MCF 10A (cell line): ENCODE measurements at regions not wholly inside any gene's neighbourhood (a gene's known extent, or its start where the extent isn't known, plus 50 kb on each side); places are given as distances from the start of the nearest gene placed in this dataset.

ENCODE experiments used
- BruUV-seq: library from RNA; stranded (reverse); fragments of 400-500 nt; replicated peaks from 2 replicates; lab custom pipeline; 2021; lab: Mats Ljungman, UMichigan
- CTCF ChIA-PET: fragments of 300-600 bp; sonication (Branson Sonifier 250); formaldehyde crosslinking; extraction: SDS; loops from one replicate; lab custom pipeline; 2021; ENCODE audit warnings: antibody characterized with exemption, inconsistent platforms; lab: Yijun Ruan, JAX
- POLR2A ChIA-PET: fragments of 300-600, 350-650 bp; sonication (Branson Sonifier 250); formaldehyde crosslinking; extraction: SDS; loops from one replicate; lab custom pipeline; 2020; ENCODE audit warnings: antibody characterized with exemption, inconsistent platforms; lab: Yijun Ruan, JAX
- DNase-seq: peaks from one replicate; pipeline ENCODE4 v3.0.0-alpha.2; 2018; ENCODE audit not compliant: unreplicated experiment
- H3K27ac Mint-ChIP-seq: one replicate; pipeline ENCODE4 v1.8.0; 2022; ENCODE audit warnings: mild to moderate bottlenecking, low read depth, mixed read lengths; ENCODE audit not compliant: unreplicated experiment
- H3K27me3 Mint-ChIP-seq: one replicate; pipeline ENCODE4 v1.8.0; 2022; ENCODE audit warnings: mixed read lengths; ENCODE audit not compliant: insufficient read depth, unreplicated experiment
- H3K36me3 Mint-ChIP-seq: one replicate; pipeline ENCODE4 v1.8.0; 2022; ENCODE audit warnings: mild to moderate bottlenecking, moderate library complexity, mixed read lengths; ENCODE audit not compliant: insufficient read depth, unreplicated experiment
- H3K4me1 Mint-ChIP-seq: one replicate; pipeline ENCODE4 v1.8.0; 2022; ENCODE audit warnings: mixed read lengths; ENCODE audit not compliant: insufficient read depth, unreplicated experiment
- H3K4me3 Mint-ChIP-seq: one replicate; pipeline ENCODE4 v1.8.0; 2022; ENCODE audit warnings: mild to moderate bottlenecking, moderate library complexity, mixed read lengths; ENCODE audit not compliant: unreplicated experiment
- H3K9me3 Mint-ChIP-seq: one replicate; pipeline ENCODE4 v1.8.0; 2022; ENCODE audit warnings: mixed read lengths; ENCODE audit not compliant: unreplicated experiment
- intact Hi-C: fragments of 100-400 bp; cut with micrococcal nuclease; formaldehyde crosslinking; loops from 2 replicates; pipeline ENCODE4 v1.14.1; 2022
- TF ChIP-seq, protein P1 (sequence below): fragments of 200-600 bp; IDR thresholded peaks from one replicate; pipeline ENCODE4 v1.8.0; 2022; ENCODE audit warnings: antibody characterized with exemption, mild to moderate bottlenecking; ENCODE audit not compliant: unreplicated experiment

DNA sequence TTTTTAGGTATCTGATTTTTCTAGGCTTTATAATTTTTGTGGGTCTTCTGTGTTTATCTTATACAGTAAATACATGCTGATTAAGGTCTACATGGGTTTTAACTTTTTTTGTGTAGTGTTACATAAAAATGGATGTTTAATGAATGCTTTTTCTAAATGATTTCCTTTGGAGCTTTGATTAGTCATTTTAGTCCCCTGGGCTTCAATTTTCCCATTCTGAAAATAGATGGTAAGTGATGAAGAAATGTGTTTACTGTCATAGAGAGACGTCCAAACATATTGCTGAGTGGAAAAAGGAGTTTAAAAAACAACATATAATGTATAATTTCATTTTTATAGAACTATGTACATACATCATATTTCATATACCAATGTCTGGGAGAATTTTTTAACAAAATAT lies 140.9 kb upstream of the HMCN1 start:
- Mint-ChIP-seq H3K36me3 (no peaks in the 10 kb centered on the region), H3K27me3 (no peaks in the 10 kb centered on the region), H3K4me1 (no peaks in the 10 kb centered on the region), H3K4me3 (no peak overlapping the region), H3K9me3 (no peaks in the 10 kb centered on the region), H3K27ac (no peak overlapping the region)
- CTCF ChIA-PET = interaction anchor here (0.6 to 3.9 kb wide), 8 partner anchors 9 to 548 kb away, joined by 3 to 25 read pairs (median 4); partner anchors contain the start of gene RNF2
- no peak for DNase-seq
- POLR2A ChIA-PET = interaction anchor here (0.9 kb wide), 1 partner anchor 28 kb away, joined by 3 read pairs; no protein-coding TSS in a partner anchor
- intact Hi-C loops = no loop called here
- TF ChIP-seq, protein P1, sequence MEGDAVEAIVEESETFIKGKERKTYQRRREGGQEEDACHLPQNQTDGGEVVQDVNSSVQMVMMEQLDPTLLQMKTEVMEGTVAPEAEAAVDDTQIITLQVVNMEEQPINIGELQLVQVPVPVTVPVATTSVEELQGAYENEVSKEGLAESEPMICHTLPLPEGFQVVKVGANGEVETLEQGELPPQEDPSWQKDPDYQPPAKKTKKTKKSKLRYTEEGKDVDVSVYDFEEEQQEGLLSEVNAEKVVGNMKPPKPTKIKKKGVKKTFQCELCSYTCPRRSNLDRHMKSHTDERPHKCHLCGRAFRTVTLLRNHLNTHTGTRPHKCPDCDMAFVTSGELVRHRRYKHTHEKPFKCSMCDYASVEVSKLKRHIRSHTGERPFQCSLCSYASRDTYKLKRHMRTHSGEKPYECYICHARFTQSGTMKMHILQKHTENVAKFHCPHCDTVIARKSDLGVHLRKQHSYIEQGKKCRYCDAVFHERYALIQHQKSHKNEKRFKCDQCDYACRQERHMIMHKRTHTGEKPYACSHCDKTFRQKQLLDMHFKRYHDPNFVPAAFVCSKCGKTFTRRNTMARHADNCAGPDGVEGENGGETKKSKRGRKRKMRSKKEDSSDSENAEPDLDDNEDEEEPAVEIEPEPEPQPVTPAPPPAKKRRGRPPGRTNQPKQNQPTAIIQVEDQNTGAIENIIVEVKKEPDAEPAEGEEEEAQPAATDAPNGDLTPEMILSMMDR = no peak
- no TSS peak for BruUV-seq

DNA sequence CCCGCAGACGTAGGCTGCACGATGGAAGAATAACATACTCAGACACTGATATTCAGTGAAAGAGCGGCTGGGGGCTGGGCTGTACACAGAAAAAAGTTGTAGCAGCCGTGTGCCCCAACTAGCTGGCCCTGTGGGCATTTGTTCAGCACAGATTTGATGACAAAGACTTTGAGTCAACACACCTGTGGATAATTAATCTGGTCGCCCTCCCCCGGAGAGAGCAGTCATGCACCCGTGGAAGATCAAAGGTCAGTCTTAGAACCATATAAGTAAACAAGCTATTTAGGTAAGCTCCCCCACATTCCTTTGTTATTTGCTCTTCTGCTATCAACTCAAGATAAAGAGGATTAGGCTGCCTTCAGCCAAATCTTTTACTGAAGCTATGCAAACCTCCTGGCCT lies 148.4 kb upstream of the HMCN1 start:
- Mint-ChIP-seq H3K4me3 (no peak overlapping the region), H3K4me1 (peaks cover 5% of the 10 kb centered on the region), H3K9me3 (peaks cover 11% of the 10 kb centered on the region), H3K27me3 (no peaks in the 10 kb centered on the region), H3K36me3 (peaks cover 6% of the 10 kb centered on the region), H3K27ac (no peak overlapping the region)
- TF ChIP-seq, protein P1 = no peak
- no peak for DNase-seq
- ChIA-PET CTCF (interaction anchor here (0.5 to 3.8 kb wide), 2 partner anchors 10 to 993 kb away, joined by 4 to 41 read pairs; no protein-coding TSS in a partner anchor), POLR2A (interaction anchor here (1.2 kb wide), 1 partner anchor 9 kb away, joined by 3 read pairs; no protein-coding TSS in a partner anchor)
- intact Hi-C loops = no loop called here
- no TSS peak for BruUV-seq

DNA sequence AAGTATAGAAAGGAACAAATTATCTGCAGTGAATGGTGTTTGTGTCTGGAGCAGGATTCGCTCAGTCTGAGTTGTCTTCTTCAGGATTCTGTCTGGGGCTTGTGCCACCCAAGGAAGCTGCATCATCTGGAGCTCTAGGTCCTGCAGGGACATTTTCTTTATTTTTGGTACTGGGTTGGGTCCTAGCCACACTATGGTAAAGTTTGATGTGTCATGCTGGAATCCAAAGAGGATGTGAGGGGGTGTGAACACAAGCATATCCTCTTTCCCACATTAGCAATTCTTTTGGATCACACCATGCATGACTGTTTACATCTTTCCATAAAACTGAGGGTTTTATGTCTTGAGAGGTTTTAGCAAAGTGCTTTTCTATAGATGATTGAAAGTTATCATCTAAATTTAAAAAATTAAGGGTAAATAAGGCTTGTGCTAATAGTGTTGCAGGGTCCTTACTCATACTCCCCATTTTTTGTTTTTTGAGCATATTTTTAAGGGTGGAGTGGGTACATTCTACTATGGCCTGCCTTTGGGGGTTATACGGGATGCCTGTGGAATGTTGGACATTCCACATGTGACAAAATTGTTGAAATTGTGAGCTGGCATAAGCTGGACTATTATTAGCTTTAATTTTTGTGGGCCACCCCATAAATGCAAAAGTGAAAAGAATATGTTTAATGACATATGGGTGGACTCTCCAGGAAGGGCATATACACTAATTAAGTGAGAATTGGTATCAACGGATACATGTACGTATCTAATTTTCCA lies 152.0 kb upstream of the HMCN1 start:
- intact Hi-C loops = no loop called here
- Mint-ChIP-seq H3K27me3 (no peaks in the 10 kb centered on the region), H3K9me3 (peaks cover 30% of the 10 kb centered on the region), H3K27ac (no peak overlapping the region), H3K4me3 (no peak overlapping the region), H3K4me1 (peaks cover 5% of the 10 kb centered on the region), H3K36me3 (peaks cover 6% of the 10 kb centered on the region)
- POLR2A ChIA-PET = no interaction called here
- TF ChIP-seq, protein P1 = no peak
- BruUV-seq = no TSS peak
- no peak for DNase-seq
- CTCF ChIA-PET = interaction anchor here (0.6 to 3.8 kb wide), 7 partner anchors 10 to 225 kb away, joined by 3 to 22 read pairs (median 5); no protein-coding TSS in a partner anchor

DNA sequence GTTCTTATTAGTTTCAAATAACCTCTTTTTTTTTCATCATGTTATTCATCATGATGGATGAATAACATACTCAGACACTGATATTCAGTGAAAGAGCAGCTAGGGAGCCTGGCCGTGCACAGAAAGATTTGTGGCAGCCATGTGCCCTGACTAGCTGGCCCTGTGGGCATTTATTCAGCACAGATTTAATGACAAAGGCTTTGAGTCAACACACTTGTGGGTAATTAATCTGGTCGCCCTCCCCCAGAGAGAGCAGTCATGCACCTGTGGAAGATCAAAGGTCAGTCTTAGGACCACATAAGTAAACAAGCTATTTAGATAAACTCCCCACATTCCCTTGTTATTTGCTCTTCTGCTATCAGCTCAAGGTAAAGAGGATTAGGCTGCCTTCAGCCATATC lies 153.2 kb upstream of the HMCN1 start:
- ChIA-PET POLR2A (no interaction called here), CTCF (interaction anchor here (0.6 to 3.8 kb wide), 9 partner anchors 12 to 1311 kb away, joined by 3 to 22 read pairs (median 3); no protein-coding TSS in a partner anchor)
- Mint-ChIP-seq H3K9me3 (peaks cover 26% of the 10 kb centered on the region), H3K36me3 (peaks cover 6% of the 10 kb centered on the region), H3K4me3 (no peak overlapping the region), H3K4me1 (peaks cover 5% of the 10 kb centered on the region), H3K27me3 (no peaks in the 10 kb centered on the region), H3K27ac (no peak overlapping the region)
- intact Hi-C loops = no loop called here
- TF ChIP-seq, protein P1 = no peak
- BruUV-seq = no TSS peak
- DNase-seq = no peak
